ENCODE measurements at regions not wholly inside any gene's neighbourhood (a gene's known extent, or its start where the extent isn't known, plus 50 kb on each side); places are given as distances from the start of the nearest gene placed in this dataset.

DNA sequence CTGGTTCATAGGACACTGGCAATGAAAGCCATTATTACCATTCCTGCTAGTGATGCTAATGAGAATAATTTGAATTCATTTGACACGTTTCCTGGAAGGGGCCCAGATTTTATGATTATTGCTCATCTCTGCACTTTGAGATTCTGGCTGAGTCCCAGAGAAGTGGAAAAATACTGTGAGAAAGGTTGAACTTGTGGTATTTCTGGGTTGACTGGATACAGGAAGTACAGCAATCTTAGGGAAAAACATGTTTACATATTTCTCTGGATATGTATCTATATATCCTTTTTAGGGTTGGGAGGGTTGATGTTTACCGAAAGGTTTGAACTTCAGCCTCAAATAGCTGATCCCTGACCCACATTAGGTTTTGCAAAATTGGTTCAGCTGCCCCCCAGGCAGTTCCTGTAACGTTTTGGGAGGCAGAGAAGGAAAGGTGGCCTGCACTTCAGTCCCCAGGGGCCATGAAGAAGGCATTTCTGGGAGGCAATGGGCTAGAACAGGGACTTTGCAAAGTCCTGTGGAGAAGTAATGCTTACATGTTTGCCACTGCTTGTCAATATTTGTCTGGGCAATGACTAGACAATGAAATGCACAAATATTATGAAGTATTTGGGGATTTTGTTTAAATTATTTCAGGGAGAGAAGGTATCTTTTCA, 253.7 kb upstream of the PITRM1 start:
- DNase-seq (ENCODE audit: low spot score) = no peak

DNA sequence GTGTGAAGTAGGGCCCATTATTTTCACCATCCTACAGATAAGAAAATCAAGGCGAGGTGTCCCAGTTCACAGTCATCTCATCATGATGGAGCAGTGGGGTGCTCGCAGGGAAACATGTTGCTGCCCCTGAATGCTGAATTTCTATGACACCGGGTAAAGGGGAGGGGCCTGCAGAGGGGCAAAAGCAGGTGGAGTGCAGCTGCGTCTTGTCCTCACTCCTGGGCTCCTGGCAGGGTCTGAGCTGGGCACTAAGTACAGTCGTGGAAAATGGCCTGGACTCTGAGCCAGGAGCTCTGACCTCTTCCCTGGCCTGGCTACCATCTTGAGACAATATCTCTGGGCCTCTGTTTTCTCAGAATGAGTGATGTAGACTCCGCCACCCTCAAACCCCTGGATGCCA, 253.1 kb upstream of the PITRM1 start:
- no peak for DNase-seq (ENCODE audit: low spot score)

DNA sequence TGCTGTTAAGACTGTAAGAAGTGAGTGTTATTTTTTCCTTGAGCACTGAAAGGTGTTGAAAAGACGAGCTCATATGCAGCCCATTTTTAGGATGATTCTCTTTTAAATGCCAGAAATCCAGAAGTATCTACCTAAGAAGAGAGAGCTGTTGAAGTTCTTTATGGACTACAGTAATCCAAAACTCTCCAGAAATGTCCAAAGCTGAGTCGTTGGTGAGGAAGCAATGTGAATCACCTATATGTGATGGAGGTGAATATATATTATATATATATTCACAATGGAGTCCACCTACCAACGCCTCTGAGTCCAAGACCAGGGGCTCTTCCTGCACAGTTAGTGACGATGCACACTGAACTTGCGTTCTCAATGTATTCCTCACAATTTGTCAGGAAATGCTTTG, 252.7 kb upstream of the PITRM1 start:
- DNase-seq (ENCODE audit: low spot score) = no peak

DNA sequence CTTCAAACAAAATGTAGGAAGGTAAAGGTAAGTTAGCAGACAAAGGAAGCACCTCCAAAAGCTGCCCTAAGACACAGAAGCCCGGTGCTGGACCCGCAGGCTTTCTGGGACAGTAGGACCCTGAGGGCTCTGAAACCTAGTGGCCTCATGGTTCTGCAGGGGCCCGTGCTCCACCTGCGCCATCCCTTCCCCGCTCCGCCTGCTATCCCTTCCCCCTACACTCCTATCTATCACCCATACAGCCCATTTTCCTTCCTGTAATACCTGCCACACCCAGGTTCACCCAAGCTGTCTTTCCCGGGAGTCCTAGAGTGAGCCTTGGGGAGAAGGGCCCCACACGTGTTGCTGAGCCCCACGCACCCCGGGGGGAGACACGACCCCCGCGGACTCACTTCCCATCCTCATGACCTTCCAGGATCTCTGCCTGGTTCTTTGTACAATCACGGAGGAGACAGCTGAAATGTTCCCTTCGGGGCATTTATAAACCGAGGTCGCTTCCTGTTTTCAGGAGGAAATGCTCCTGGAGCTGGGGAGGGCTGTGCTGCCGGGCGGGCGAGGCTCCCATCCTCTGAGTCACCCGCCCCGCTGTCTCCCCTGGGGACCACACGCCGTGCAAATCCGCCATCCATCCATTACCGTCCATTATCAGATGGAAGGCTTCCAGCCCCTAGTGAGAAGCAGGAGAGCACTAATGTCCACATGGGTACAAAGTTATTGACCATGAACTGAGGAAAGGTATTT, 251.7 kb upstream of the PITRM1 start:
- DNase-seq (ENCODE audit: low spot score) = no peak

DNA sequence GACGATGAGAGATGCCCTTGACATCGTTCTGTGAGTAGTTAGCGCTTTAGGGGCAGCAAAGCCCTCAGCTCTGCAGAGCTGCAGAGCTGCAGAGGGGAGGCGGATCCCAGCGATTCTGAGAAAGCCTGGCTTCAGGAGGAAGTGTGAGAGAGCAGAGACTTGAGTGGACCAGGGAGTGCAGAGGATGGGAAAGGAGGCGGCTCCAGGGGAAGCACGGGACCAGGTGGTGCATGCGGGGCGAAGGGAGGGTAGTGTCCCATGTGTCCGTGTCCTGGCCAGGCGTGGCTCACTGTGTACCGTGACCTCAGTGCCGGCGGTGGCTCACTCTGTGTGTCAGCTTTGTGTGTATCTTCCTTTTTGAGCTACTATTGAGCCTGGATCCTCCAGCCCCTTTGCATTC, 250.8 kb upstream of the PITRM1 start:
- no peak for DNase-seq (ENCODE audit: low spot score)

DNA sequence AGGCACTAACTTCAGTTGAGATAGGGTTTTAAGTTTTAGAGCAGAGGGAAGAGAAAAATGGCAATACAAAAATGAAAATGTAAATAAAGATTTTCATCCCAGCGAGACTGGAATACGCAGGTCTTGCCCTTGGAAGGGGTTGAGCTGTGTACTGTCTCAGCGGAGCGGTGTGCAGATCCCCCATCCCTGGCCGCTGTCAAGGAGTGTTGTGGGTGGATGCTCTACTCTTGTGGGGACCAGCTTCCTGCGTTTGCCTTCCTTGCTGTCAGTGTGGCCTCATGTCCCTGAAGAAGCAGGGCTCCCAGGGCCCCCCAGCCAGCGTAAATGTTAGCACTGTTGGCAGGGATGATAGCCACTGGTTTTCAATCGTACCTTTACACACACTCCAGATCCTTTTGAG, 249.7 kb upstream of the PITRM1 start:
- no peak for DNase-seq (ENCODE audit: low spot score)

DNA sequence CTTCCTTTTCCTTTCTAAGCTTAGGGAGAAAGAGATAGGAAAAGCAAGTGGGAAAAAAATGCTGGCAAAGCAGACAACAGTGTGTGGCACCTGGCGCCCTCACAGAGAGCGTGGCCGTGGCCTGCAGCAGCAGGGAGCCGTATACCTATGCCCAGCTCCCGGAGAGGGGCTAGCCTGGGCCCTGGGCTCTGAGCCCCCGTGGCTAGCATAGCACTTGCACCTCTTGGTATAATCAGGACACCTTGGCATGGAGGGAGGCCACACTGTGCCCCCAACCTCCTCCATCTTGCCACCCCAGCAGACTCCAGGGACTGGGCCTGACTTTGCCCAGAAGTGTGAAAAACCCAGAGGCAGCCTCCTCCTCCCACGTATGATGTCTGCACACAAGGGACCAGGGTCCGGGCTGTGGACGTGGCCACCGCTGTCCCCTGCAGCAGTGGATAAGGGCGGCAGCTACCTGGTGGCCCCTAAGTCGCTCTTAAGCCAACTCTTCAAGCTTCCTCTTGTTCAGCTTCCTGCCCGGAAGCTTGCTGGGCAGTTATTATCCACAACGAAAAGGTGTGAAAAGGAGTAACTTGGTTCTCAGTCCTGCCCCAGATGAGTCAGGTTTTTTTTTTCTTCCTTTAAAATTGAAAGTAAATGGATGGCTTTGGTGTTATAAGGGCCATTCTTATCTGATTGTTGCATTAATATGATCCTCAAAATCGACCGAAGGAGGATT, 249.1 kb upstream of the PITRM1 start:
- no peak for DNase-seq (ENCODE audit: low spot score)

DNA sequence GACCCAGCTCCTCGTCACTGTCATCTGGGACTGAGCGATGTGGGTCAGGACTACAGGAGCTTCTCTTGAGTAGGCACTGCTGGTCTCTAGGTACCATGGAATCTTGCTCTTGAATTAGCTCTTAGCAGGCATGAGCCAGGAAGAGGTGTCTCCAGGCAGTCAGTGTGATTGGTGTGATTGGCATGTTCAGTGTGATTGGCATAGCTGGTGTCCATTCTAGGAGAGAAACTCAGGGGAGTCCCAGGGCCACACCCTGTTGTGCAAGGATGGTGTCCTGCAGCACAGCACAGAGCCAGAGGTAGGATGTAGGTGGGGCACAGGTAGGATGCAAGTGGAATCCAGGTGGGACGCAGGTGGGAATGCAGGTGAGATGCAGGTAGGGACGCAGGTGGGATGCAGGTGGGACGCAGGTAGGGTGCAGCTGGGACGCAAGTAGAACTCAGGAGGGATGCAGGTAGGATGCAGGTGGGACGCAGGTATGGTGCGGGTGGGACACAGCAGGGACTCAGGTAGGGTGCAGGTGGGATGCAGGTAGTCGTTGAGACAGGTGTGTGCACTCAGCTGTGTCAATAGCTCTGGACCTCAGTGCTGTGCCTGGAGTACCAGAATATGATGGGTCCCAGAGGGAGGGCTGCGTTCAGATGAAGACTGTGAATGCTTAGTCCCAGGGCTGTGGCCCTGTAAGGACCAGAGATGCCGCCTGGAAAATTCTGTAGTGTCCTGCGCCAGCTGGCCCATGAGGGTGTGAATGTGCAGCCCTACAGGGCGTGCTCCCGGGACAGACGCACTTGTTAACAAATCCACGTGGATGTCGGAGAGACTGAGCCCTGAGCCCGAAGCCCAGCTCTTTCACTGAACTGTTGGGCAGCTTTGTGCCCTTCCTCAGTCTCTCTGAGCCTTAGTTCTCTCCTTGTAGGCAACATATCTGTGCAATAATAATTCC, 248.2 kb upstream of the PITRM1 start:
- no peak for DNase-seq (ENCODE audit: low spot score)

DNA sequence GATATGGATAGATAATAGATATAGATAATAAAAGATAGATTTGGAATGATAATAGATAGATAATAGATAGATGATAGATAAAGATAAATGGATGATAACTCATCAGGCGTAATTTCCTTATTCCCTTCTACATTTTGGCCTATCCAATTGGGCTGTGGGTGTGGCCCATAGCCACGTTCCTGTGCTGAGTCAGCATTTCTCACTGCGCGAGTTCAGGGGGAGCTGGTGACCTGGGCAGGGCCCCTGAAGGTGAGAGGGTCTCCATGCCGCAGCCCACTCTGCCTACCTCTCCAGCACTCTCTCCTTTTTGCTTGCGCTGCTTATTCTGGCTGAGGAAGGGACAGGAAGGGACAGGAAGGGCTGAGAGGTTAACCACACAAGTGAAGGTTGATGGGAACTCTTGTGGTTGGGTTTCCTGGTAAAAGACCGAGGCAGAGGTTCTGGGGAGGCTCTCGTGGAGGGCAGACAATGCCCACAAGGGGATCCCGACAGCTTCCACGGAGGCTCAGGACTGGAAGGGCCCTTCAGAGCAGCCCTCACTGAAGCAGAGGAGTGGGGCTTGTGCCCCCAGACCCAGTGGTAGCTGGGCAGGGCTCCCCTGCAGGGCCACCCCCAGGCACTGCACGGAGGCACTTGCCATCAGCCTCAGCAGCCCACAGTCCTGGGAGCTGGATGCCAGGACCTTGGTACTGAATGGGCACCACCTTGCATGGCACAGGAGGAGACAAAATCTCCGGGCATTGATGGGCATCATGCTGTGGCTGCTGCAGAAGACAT, 247.3 kb upstream of the PITRM1 start:
- no peak for DNase-seq (ENCODE audit: low spot score)

DNA sequence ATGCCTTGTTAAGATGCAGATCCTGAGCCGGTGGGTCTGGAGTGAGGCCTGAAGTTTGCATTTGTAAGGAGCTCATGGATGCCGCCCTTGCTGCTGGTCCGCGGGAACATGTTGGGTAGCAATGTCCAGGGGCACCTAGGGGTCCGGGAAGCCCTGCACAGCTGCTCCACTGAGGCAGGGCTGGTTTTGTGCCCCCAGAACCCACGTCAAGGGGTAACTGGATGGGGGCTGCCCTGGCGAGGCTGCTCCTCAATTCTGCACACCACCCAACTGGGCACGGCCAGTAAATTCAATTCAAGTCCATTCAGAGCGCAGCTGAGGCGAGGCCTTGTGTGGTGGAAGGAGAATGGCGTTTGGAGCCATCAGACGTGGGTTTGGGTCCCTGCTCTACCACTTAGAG, 246.3 kb upstream of the PITRM1 start:
- no peak for DNase-seq (ENCODE audit: low spot score)

DNA sequence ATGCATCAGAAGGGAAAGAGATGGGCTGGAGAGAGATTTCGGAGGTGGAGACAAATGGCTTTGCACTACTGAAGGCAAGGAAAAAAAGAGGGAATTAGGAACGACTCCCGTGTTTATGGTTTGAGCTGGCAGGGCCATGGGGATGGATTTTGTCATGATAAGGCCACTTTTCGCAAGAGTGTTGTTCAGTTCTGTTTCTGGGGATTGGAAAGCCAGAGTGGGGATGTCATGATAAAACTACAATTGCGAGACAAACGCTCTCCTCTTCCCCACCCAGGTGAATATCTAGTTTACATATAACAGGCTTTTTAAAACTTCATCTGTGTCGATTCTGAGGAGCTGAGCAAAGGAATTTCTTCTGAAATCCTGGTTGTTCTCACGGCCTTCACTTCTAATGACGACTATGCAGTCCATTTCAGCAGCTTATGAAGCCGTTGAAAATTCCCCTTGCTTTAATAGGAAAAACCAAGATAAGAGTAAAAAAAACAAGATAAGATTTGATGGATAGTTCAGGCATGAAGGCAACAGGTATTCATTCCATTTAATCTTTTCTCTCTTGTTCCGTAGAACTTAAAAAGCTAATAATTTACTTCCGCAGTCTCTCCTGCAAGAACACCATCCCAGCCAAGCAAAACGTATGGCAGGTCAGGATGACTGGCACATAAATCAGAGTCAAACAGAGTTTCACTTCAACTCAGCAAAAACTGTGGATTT, 245.6 kb upstream of the PITRM1 start:
- no peak for DNase-seq (ENCODE audit: low spot score)

DNA sequence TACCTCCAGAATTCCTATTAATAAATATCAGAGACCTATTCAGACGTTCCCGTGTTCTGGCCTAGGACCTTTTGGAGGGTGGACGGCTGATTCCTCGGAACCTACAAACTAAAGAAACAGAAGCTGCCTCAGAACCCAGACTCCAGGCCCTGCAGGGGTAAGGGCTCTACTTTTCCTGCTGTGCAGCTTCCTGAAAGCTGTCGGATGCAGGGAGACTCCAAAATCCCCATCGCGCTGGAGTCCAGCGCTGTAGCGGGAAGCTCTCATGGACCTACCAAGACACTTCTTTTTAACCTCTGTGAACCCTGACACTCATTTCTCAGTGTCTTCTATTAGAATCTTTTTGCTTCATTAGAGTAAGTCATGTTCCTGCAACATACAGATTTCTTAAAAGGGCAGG, 244.5 kb upstream of the PITRM1 start:
- no peak for DNase-seq (ENCODE audit: low spot score)

DNA sequence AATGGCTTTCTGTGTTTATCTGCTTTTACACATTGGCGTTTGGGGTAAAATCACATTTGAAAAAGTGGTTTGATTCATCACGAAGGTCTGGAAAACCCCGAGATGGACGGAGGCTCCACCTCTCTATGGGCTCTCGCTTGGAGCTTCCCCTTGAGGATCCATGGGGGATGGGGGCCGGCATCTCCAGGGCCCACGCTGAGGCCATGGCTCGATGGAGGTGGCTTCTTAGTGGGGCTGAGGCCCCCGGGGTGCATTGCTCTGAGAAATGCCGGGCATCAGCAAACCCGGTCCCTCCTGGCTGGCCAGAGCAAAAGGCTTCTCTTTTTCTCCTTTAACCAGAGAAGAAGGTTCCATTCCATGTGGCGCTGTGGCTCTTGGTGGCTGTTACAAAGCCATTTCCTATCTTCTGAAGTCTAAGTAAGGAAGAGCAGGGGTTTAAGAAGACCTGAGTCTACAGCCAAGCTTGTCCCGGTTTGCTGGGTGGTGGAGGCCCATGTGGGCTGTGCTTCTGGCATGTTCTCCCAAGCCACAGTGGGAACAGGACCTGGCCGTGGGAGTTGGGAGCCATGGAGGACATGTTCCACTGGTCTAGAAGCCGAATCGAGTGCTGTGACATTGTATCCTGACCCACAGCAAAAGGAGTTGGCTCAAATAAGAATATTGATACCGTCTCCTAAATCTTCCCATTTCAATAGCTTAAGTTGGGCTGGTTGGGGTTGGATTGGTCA, 243.5 kb upstream of the PITRM1 start:
- DNase-seq (ENCODE audit: low spot score) = no peak

DNA sequence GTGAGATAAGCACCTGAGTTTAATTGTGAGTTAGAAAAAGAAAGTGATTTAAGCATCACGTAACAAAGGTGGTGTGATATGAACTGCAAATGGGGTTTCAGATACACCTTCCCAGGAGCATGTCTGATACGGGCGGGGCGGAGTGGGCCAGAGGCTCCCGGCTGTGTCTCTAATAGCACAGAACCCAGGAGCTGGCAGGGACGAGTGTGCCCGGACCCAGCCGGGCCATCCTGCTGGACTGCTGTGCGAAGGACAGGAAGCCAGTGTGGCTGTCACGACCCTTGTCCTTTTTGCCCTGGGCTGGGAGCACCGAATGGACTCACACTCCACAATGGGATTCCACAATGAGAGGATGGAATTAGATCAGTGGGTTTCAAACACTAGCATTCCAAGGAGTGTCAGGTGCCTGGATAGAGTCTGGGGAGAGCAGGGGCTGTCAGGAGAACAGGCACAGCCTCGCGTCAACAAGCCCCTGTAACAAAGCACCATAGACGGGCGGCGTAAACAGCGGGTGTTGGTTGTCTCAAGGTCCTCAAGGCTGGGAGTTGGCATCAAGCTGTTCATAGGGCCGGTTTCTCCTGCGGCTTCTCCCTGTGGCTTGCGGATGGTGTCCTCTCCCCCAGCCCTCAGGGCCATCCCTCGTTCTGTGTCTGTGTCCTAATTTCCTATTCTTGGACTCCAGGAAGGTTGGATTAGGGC, 242.6 kb upstream of the PITRM1 start:
- no peak for DNase-seq (ENCODE audit: low spot score)

DNA sequence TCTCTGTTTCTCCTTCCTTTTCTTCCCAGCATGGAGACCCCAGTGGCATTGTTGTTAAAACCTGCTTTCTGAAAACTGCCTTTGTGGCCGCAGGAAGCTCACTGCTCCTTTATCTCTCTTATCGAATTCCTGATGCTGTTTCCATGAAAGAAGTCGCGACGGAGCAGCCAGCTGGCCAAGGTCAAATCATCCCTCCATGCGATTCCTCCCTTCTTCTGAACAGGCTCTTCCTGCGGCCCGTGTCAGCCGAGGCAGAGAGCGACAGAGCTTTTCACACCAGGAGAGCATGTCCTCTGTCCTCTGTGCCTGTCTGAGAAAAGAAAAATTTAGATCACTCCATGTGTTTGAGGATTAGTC, 242.1 kb upstream of the PITRM1 start:
- no peak for DNase-seq (ENCODE audit: low spot score)

DNA sequence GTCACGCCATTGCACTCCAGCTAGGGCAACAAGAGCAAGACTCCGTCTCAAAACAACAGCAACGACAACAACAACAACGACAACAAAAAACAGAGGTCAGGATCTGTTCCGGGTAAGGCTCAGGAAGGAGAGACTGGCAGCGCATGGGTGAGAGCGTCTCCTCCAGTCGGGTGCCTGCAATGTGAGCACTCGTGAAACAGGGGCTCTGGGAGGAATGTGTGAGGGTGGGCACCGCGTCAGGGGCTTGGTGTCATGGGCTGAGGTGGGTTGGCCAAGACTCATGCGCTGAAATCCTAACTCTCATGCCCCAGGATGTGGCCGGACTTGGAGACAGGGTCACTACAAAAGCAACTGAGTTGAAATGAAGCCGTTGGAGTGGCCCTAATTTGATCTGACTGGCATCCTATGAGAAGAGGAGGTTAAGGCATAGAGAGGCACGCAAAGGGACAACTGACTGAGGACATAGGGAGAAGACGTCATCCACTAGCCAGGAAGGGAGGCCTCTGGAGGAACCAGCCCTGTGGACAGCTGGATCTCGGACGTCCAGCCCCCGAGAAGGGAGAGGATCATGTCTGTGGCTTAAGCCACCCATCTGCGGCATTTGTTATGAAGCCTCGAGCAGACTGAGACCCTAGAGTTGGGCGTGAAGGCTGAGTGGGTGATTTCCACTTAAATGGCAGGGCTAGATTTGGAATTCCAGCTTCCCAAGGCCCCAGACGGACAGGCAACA, 241.5 kb upstream of the PITRM1 start:
- DNase-seq (ENCODE audit: low spot score) = no peak

DNA sequence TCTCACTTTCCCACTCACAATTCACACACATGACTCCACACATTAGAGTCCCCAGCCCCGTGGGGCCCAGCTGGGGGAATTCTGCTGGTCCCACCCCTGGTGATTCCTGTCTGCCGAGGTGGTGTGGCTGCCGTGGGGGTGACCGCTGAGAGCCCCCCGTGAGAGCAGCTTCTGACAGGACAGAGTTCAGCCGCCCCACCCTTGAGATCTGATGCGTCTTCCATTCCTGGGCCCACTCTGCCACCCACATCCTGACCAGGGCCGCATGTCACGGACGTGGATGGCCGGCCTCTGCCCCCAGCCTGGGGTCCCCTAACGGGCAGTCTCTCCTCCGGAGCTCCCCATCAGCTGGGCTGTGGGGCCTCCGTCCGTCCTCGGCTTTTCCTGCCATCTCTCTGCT, 240.1 kb upstream of the PITRM1 start:
- DNase-seq (ENCODE audit: low spot score) = no peak

DNA sequence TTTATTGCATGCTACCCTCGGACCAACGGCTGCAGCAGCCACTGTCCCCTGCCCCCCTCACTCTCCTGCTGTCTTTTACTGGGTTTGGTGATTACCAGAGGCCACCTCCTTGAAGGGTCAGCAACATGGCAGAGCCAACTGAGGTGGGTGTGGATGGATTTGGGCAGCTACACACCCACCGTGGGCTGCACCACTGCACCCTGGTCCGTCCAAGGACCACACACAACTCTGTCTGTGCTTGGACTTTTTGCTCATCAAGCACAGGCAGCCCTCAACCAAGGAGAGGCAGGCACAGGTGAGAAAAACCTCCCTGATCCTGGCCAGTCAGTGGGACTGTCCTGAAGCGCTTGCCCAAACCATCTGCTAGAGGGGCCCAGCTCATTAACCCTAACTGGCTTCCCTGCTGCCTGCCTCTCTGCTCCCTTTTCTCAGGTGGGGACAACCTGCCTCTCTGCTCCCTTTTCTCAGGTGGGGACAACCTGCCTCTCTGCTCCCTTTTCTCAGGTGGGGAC, 239.5 kb upstream of the PITRM1 start:
- no peak for DNase-seq (ENCODE audit: low spot score)

DNA sequence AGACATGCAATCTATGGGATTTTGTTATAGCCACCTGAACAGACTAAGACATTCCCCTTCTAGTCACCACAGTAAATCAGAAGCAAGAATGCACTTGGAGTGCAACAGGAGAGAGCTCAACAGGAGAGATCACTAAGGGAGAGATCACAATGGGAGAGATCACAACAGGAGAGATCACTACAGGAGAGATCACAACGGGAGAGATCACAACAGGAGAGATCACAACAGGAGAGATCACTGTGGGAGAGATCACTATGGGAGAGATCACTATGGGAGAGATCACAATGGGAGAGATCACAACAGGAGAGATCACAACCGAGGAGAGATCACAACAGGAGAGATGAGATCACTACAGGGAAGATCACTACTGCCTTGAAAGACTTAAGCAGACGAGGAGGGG, 238.5 kb upstream of the PITRM1 start:
- DNase-seq (ENCODE audit: low spot score) = no peak
